Heart left ventricle (tissue), 13 donors: ENCODE measurements at regions not wholly inside any gene's neighbourhood (a gene's known extent, or its start where the extent isn't known, plus 50 kb on each side); places are given as distances from the start of the nearest gene placed in this dataset.

ENCODE experiments used
- POLR2A ChIP-seq, 2 donors: fragments of 450-650 bp; IDR thresholded peaks; one replicate each; pipeline ENCODE4 v1.6.1; 2017; ENCODE audit warnings: antibody characterized with exemption in 2 of 2, mild to moderate bottlenecking in 2 of 2, moderate library complexity in 2 of 2
- TF ChIP-seq, protein P1 (sequence below), 12 donors: fragments of 200-600 bp; sonication (generic) in 4 of 12; IDR thresholded peaks; one replicate each; pipeline versions ENCODE4 v1.5.0 to v1.8.0; 2018 to 2022; ENCODE audit warnings: antibody characterized with exemption in 12 of 12, mild to moderate bottlenecking in 5 of 12
- donor health status: ischemic (EF 13 %, LVEDD 7.1; RV severe dilation, severe dysfunction).
- donor health status: DM: no; HTN: yes; CAD: no.
- donor health status: DM: no; HTN: no; CAD: no.
- donor health status: ischemic (EF 25% LVEDD 6.9; RV normal size, moderate dysfunction).
- donor health status: ischemic (EF 25% LVEDD 5.7; RV mildly dilated, moderate dysfunction).
- donor health status: ischemic (EF 35%, LVEDD 5.7; RV mildly dilated, moderate dysfunction).
- donor health status: nonischemic (EF 11% LVEDD 7.7; RV severe dilation, severe dysfunction).
- donor health status: DM: yes; HTN: yes; CAD: no.
- donor health status: PGD.
- donor health status: ischemic (EF 29% LVEDD 5.4; RV normal size, mild dysfunction).
- donor health status: nonischemic (EF 23%, LVEDD 6.1; RV moderate dilation, normal function).

DNA sequence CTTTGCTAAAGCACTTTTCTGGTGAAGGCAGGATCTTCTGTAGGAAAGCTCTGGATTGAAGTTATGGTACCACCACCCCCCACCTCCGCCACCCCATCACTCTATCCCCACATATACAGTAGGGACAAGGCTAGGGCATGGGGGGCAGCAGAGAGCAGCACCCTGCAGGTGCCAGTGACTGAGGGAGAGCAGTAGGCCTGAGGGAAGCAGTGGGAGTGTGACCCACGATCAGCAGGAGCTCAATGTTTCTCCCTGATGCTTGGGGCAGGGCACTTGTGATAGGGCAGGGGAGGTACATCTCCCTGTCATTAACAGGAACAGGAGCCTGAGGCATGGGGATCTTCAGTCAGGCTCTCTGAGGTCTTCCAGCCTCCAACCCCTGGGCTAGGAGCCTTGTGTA is 121.6 kb downstream of the ZFP36L2 start:
- TF ChIP-seq, protein P1, sequence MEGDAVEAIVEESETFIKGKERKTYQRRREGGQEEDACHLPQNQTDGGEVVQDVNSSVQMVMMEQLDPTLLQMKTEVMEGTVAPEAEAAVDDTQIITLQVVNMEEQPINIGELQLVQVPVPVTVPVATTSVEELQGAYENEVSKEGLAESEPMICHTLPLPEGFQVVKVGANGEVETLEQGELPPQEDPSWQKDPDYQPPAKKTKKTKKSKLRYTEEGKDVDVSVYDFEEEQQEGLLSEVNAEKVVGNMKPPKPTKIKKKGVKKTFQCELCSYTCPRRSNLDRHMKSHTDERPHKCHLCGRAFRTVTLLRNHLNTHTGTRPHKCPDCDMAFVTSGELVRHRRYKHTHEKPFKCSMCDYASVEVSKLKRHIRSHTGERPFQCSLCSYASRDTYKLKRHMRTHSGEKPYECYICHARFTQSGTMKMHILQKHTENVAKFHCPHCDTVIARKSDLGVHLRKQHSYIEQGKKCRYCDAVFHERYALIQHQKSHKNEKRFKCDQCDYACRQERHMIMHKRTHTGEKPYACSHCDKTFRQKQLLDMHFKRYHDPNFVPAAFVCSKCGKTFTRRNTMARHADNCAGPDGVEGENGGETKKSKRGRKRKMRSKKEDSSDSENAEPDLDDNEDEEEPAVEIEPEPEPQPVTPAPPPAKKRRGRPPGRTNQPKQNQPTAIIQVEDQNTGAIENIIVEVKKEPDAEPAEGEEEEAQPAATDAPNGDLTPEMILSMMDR (IDR thresholded peaks at IDR 0.05) = no peak
- no peak for TF ChIP-seq POLR2A (IDR thresholded peaks at IDR 0.05)
